ENCODE measurements at regions not wholly inside any gene's neighbourhood (a gene's known extent, or its start where the extent isn't known, plus 50 kb on each side); places are given as distances from the start of the nearest gene placed in this dataset.

DNA sequence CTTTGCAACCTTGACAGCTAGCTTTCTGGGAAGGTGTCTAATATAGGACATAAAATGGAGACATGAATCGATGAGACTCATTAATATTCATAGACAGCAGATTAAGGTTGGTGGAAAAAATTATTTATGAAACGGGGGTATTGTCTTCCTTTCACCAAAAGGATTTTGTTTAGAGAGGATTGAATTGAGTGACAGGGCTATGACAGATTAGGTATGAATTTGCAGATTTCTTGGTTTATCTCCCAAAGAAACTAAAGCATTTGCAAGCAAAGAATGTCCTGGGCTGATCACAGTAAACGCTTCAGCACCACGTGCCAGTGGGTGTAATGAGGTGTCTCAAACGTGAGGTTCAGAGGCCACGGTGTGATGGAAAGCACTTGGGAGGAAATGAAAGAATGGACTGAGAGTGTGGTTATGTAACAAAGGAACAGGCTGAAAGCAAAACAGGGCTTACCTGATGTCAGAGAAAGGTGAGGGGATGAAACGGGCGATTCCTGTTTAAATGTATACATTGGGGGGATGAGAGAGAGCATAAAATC lies 329.2 kb upstream of the NPVF start:
- DNase-seq (ENCODE audit: insufficient read length) (no peak), FAIRE-seq (peak; percentile 36)
- TF ChIP-seq TAF1 (IDR thresholded peaks at IDR 0.05; ENCODE audit: borderline replicate concordance, low read depth, low read length), result no peak
- no peak for TF ChIP-seq POLR2A (IDR thresholded peaks at IDR 0.05; ENCODE audit: low read depth, low read length)
- no peak for TF ChIP-seq POLR2AphosphoS5 (IDR thresholded peaks at IDR 0.05; ENCODE audit: low read depth, low read length)

DNA sequence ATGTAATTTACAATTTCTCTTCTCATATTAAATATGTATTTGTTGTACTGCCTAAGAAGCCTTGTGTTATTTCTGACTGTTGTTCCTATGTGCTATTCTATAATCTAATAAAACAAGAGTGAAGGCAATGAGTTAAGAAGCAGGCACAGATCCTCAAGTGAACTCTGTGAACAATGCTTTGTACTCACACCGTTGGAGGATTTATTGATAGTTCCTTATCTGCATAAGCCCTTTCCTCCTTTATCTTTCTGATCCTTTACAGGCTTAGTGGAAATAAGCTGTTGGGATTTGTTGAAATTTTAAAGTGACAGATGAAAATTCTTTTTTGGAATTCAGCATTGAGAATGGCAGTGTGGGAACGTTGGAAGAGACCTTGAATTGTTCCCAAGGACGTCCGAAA lies 329.6 kb upstream of the NPVF start:
- DNase-seq (ENCODE audit: insufficient read length) (no peak), FAIRE-seq (no peak)

DNA sequence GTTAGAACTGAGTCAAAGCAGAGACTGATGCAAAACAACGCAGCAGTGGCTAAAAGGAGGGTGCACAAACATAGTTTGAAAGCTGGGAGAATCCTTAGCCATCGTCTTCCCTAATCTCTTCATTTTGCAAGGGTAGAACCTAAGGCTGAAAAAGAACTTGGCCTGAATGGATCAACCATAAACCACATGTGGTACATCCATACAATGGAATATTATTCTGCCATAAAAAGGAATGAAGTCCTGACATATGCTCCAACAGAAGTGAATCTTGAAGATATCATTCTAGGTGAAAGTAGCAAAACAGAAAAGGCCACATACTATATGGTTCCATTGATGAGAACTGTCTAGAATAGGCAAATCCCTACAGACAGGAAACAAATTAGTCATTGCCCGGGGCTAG lies 330.3 kb upstream of the NPVF start:
- DNase-seq (ENCODE audit: insufficient read length) (no peak), FAIRE-seq (no peak)
- TF ChIP-seq POLR2A (IDR thresholded peaks at IDR 0.05; ENCODE audit: low read depth, low read length), result no peak
- TF ChIP-seq POLR2AphosphoS5 (IDR thresholded peaks at IDR 0.05; ENCODE audit: low read depth, low read length), result no peak
- no peak for TF ChIP-seq TAF1 (IDR thresholded peaks at IDR 0.05; ENCODE audit: borderline replicate concordance, low read depth, low read length)

More for the DNA sequence above, 329.6 kb upstream of the NPVF start:
- no peak for TF ChIP-seq POLR2AphosphoS5 (IDR thresholded peaks at IDR 0.05; ENCODE audit: low read depth, low read length)
- TF ChIP-seq TAF1 (IDR thresholded peaks at IDR 0.05; ENCODE audit: borderline replicate concordance, low read depth, low read length), result no peak
- no peak for TF ChIP-seq POLR2A (IDR thresholded peaks at IDR 0.05; ENCODE audit: low read depth, low read length)

DNA sequence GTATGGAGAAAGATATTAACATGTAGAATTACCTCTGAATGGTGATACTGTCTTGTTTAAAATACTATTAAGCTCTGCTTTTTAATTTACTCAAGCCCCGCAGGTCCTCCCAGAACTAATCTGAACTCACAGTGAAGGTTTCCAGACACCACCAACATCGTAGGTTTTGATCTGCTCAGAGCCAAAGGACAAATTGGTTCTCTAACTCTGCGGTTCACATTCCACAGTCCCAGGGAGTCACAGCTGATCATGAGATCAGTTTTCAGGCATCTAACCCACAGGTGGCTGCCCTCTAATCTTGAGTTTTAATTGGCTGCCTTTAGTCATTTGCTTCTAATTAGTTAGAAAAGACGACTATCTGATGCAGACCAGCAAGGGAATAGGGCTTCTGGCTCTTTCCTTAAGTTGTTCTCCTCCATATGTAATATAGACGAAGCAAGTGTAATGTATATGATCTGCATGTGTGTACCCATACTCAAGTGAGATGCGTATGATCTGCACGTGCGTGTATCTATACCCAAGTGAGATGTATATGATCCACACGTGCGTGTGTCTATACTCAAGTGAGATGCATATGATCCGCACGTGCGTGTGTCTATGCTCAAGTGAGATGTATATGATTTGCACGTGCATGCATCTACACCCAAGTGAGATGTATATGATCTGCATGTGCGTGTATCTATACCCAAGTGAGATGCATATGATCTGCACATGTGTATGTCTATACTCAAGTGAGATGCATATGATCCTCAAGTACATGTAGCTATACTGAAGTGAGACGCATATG lies 331.5 kb upstream of the NPVF start:
- no peak for TF ChIP-seq POLR2A (IDR thresholded peaks at IDR 0.05; ENCODE audit: low read depth, low read length)
- TF ChIP-seq POLR2AphosphoS5 (IDR thresholded peaks at IDR 0.05; ENCODE audit: low read depth, low read length), result no peak
- no peak for TF ChIP-seq TAF1 (IDR thresholded peaks at IDR 0.05; ENCODE audit: borderline replicate concordance, low read depth, low read length)
- no peak for FAIRE-seq
- DNase-seq (ENCODE audit: insufficient read length), result no peak

DNA sequence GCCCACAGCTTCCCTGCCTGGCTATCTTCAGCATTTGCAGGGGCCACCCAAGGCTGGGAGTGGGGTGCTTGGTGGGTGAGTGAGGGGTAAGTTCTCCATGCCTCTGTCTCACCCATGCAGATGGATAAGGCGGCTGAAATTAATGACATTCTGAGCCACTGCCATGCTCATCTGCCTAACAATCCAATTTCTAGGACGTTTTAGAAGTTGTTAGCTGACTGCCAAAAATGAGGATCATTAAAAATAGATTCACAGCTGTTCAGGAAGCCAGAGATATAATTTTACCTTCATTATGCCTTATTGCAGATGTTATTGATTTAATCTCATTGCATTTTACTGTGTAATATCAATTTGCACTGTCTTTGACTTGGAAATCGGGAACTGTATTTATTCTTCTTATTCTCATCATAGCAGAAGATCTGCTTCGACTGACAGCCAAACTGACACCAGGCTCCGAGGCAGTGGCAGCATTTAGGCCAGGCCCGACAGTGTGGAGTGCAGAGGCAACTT lies 334.4 kb upstream of the NPVF start:
- DNase-seq (ENCODE audit: insufficient read length) (no peak), FAIRE-seq (no peak)

DNA sequence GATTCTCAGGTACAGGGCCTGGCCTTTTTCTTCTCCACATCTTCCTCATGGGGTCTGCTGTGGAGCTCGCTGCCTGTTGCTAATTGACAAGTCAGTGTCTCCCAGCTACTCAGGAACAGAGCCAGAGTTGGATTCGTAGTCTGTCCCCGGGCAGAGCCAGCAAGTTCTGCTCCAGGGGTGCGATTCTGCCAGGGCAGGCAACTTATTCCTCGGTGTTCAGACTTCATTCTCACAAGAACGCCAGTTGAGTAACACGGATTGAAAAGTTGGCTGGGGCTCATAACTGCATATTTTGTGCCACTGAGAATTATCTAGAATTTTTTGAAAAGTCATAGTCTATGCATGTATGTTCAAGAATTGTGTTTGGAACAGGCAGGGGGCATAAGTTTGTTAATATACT lies 336.7 kb upstream of the NPVF start:
- no peak for TF ChIP-seq POLR2A (IDR thresholded peaks at IDR 0.05; ENCODE audit: low read depth, low read length)
- TF ChIP-seq TAF1 (IDR thresholded peaks at IDR 0.05; ENCODE audit: borderline replicate concordance, low read depth, low read length), result no peak
- TF ChIP-seq POLR2AphosphoS5 (IDR thresholded peaks at IDR 0.05; ENCODE audit: low read depth, low read length), result no peak
- FAIRE-seq, result no peak

More for the DNA sequence above, 334.4 kb upstream of the NPVF start:
- TF ChIP-seq POLR2A (IDR thresholded peaks at IDR 0.05; ENCODE audit: low read depth, low read length), result no peak
- no peak for TF ChIP-seq POLR2AphosphoS5 (IDR thresholded peaks at IDR 0.05; ENCODE audit: low read depth, low read length)
- TF ChIP-seq TAF1 (IDR thresholded peaks at IDR 0.05; ENCODE audit: borderline replicate concordance, low read depth, low read length), result no peak

DNA sequence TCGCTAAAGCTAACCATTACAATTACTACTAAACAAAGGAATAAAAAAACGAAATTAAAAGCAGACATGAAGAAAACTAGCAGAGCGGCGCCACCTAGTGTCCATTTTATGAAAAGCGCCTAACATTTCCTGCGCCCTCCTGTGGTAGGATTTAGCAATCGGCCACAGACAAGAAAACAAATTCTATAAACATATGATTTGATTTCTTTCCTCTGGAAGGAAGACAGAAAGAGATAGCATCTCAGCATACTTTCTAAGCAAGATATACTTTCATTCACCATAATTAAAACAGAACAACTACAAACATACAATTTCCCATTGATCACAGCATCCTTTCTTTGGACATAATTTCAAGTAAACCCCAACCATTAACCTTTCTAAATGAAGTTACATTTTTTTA lies 337.7 kb upstream of the NPVF start:
- no peak for TF ChIP-seq POLR2A (IDR thresholded peaks at IDR 0.05; ENCODE audit: low read depth, low read length)
- TF ChIP-seq TAF1 (IDR thresholded peaks at IDR 0.05; ENCODE audit: borderline replicate concordance, low read depth, low read length), result no peak
- no peak for TF ChIP-seq POLR2AphosphoS5 (IDR thresholded peaks at IDR 0.05; ENCODE audit: low read depth, low read length)
- FAIRE-seq (peak; percentile 87), DNase-seq (ENCODE audit: insufficient read length) (peak; percentile 5)

More for the DNA sequence above, 336.7 kb upstream of the NPVF start:
- no peak for DNase-seq (ENCODE audit: insufficient read length)

DNA sequence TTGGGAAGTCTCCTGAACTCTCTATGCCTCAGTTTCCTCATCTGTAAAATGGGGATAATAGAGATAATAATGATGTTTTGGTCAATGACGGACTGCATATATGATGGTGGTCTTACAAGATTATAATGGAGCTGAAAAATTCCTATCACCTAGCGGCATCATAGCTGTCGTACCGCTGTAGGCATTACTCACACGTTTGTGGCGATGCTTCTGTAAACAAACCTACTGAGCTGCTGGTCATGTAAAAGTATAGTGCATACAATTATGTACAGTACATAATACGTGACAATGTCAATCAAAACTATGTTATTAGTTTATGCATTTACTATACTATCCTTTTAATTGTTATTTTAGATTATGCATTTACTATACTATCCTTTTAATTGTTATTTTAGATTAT lies 339.1 kb upstream of the NPVF start:
- no peak for FAIRE-seq
- TF ChIP-seq POLR2A (IDR thresholded peaks at IDR 0.05; ENCODE audit: low read depth, low read length), result no peak
- no peak for TF ChIP-seq TAF1 (IDR thresholded peaks at IDR 0.05; ENCODE audit: borderline replicate concordance, low read depth, low read length)
- no peak for TF ChIP-seq POLR2AphosphoS5 (IDR thresholded peaks at IDR 0.05; ENCODE audit: low read depth, low read length)
- DNase-seq (ENCODE audit: insufficient read length), result no peak

DNA sequence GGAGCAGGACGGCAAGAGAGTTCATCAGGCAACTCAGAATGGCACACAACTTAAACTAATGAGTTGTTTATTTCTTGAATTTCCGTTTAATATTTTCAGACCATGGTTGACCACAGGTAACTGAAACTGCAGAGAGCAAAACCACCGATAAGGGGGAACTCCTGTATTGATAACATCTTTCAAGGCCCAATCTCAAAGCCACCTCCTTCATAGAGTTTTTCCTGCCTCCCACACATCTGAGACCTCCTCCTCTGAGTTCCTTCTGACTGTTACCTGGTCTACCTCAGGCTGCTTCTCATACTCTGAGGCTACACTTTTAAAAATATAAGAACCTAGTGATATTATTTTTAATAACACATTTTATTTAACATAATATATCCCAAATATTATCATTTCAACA lies 341.5 kb upstream of the NPVF start:
- FAIRE-seq, result no peak
- no peak for DNase-seq (ENCODE audit: insufficient read length)
- TF ChIP-seq POLR2A (IDR thresholded peaks at IDR 0.05; ENCODE audit: low read depth, low read length) (no peak), POLR2AphosphoS5 (IDR thresholded peaks at IDR 0.05; ENCODE audit: low read depth, low read length) (no peak), TAF1 (IDR thresholded peaks at IDR 0.05; ENCODE audit: borderline replicate concordance, low read depth, low read length) (no peak)

DNA sequence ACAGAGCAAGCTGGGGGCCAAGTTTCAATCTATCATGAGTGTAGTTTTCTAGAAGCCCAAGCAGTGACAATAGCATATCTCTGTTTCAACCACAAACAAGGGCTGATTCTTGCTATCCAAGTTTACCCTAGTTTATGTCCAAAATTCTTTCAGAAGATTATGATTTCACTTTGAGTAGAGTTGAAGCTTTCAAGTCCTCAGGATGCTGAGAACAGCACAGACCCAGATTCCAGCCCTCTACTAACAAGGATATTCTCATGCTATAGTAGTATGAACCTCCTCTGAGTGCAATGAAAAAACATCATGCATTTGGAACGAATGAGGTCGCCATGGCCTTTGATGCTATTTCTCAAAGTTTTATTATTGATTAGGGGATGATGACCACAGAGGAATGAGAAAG lies 344.1 kb upstream of the NPVF start:
- DNase-seq (ENCODE audit: insufficient read length) (no peak), FAIRE-seq (no peak)
- TF ChIP-seq POLR2A (IDR thresholded peaks at IDR 0.05; ENCODE audit: low read depth, low read length), result no peak
- no peak for TF ChIP-seq POLR2AphosphoS5 (IDR thresholded peaks at IDR 0.05; ENCODE audit: low read depth, low read length)
- TF ChIP-seq TAF1 (IDR thresholded peaks at IDR 0.05; ENCODE audit: borderline replicate concordance, low read depth, low read length), result no peak

DNA sequence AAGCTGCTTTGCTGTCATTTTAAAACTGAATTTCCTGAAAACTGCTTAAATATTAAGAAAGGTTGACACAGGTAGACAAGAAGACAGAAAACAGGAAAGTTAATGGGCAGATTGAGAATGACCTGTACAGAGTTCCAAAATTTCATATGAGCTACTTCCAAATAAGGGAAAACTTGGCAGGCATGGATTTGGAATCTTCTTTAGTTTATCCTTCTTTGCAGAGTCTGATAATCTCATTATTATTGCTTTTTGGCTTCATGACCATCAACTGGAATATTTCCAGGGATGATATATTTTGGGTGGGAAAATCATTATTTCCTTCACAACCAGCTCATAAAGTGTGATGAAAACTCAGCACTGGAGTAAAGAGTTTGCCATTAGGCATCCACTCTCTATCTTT lies 346.5 kb upstream of the NPVF start:
- DNase-seq (ENCODE audit: insufficient read length) (no peak), FAIRE-seq (no peak)
- TF ChIP-seq POLR2A (IDR thresholded peaks at IDR 0.05; ENCODE audit: low read depth, low read length) (no peak), POLR2AphosphoS5 (IDR thresholded peaks at IDR 0.05; ENCODE audit: low read depth, low read length) (no peak), TAF1 (IDR thresholded peaks at IDR 0.05; ENCODE audit: borderline replicate concordance, low read depth, low read length) (no peak)

DNA sequence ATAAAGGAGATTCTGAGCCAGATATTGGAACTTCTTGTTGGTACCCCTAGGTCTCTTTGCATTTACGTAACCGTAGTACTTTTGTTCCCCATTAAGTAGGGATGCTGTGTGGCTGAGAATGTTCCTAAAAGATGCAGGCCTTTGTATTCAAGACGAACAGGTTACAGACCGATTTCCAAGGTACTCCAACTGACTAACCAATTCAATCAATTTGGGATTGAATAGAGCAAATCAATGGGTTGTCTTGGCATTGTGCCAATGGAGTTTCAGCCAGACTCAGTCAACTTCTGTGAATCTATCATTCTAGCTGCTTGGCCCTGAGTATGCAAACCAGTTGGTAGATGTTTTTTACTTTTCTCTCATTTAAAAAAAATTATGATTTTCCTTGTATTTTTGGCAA lies 347.3 kb upstream of the NPVF start:
- TF ChIP-seq POLR2AphosphoS5 (IDR thresholded peaks at IDR 0.05; ENCODE audit: low read depth, low read length), result no peak
- TF ChIP-seq POLR2A (IDR thresholded peaks at IDR 0.05; ENCODE audit: low read depth, low read length), result no peak
- TF ChIP-seq TAF1 (IDR thresholded peaks at IDR 0.05; ENCODE audit: borderline replicate concordance, low read depth, low read length), result no peak
- DNase-seq (ENCODE audit: insufficient read length) (no peak), FAIRE-seq (no peak)
